SK-N-SH (cell line): ENCODE measurements at regions not wholly inside any gene's neighbourhood (a gene's known extent, or its start where the extent isn't known, plus 50 kb on each side); places are given as distances from the start of the nearest gene placed in this dataset.

ENCODE experiments used
- CTCF ChIA-PET: fragments of 300-600, 350-600 bp; formaldehyde crosslinking; extraction: SDS; loops from one replicate; lab custom pipeline; 2021; lab: Yijun Ruan, JAX
- POLR2A ChIA-PET: fragments of 350-600 bp; sonication (Branson Sonifier 250); formaldehyde crosslinking; extraction: SDS; loops from one replicate; lab custom pipeline; 2020; ENCODE audit warnings: antibody characterized with exemption, inconsistent platforms; lab: Yijun Ruan, JAX
- DNase-seq: peaks from one replicate; pipeline ENCODE4 v3.0.0; 2012
- H2AFZ ChIP-seq: fragments of 200-600 bp; sonication (generic); 2 replicates; pipeline ENCODE4 v1.8.1; 2016; ENCODE audit warnings: antibody characterized with exemption, mild to moderate bottlenecking, low read depth
- H3F3A ChIP-seq: fragments of 200-600 bp; sonication (generic); replicated peaks from 2 replicates; pipeline ENCODE3; 2016; ENCODE audit warnings: antibody characterized with exemption, mild to moderate bottlenecking; ENCODE audit not compliant: insufficient read depth
- H3K27ac ChIP-seq, 2 experiments: fragments of 200-500 bp in 1 of 2; fragments of 200-600 bp in 1 of 2; sonication (Bioruptor generic) in 1 of 2; sonication (generic), shearing (Covaris generic) in 1 of 2; 2 replicates each; pipeline versions ENCODE4 v1.5.1 to v1.6.1; 2014 to 2016; ENCODE audit warnings: low read depth in 2 of 2, inconsistent platforms in 1 of 2, low read length in 1 of 2, mild to moderate bottlenecking in 1 of 2, mixed read lengths in 1 of 2
- H3K27me3 ChIP-seq: fragments of 200-600 bp; sonication (generic), shearing (Covaris generic); 2 replicates; pipeline ENCODE4 v1.6.1; 2016; ENCODE audit warnings: mixed run types; ENCODE audit not compliant: insufficient read depth
- H3K36me3 ChIP-seq, 2 experiments: fragments of 200-500 bp in 1 of 2; fragments of 200-600 bp in 1 of 2; sonication (Bioruptor generic) in 1 of 2; sonication (generic) in 1 of 2; replicated peaks in 1 of 2; 2 replicates each; pipeline versions ENCODE3 to v1.5.1; 2014 to 2016; ENCODE audit warnings: low read length in 1 of 2, mild to moderate bottlenecking in 1 of 2; ENCODE audit not compliant: insufficient read depth in 2 of 2, control insufficient read depth in 1 of 2
- H3K4me1 ChIP-seq, 2 experiments: fragments of 200-500 bp in 1 of 2; fragments of 200-600 bp in 1 of 2; sonication (Bioruptor generic) in 1 of 2; sonication (generic), shearing (Covaris generic) in 1 of 2; 2 replicates each; pipeline versions ENCODE4 v1.5.1 to v1.6.1; 2014 to 2016; ENCODE audit warnings: low read depth in 1 of 2, low read length in 1 of 2, mixed run types in 1 of 2; ENCODE audit not compliant: insufficient read depth in 2 of 2, control insufficient read depth in 1 of 2
- H3K4me2 ChIP-seq: fragments of 200-600 bp; sonication (generic), shearing (Covaris generic); 2 replicates; pipeline ENCODE4 v1.6.1; 2017; ENCODE audit warnings: mixed run types
- H3K4me3 ChIP-seq, 2 experiments: fragments of 200-500 bp in 1 of 2; fragments of 200-600 bp in 1 of 2; sonication (Bioruptor generic) in 1 of 2; sonication (generic), shearing (Covaris generic) in 1 of 2; 2 replicates each; pipeline versions ENCODE4 v1.5.1 to v1.8.1; 2014 to 2016; ENCODE audit warnings: low read depth in 2 of 2, inconsistent platforms in 1 of 2, low read length in 1 of 2, mild to moderate bottlenecking in 1 of 2, mixed read lengths in 1 of 2, moderate library complexity in 1 of 2
- H3K79me2 ChIP-seq: fragments of 200-600 bp; sonication (generic); 2 replicates; pipeline ENCODE4 v1.8.1; 2017; ENCODE audit warnings: mild to moderate bottlenecking; ENCODE audit not compliant: insufficient read depth
- H3K9ac ChIP-seq: fragments of 200-600 bp; sonication (generic); 2 replicates; pipeline ENCODE4 v1.6.1; 2017; ENCODE audit warnings: mixed run types
- H3K9me2 ChIP-seq: fragments of 200-600 bp; sonication (generic); 2 replicates; pipeline ENCODE4 v1.6.1; 2017; ENCODE audit warnings: mixed run types
- H3K9me3 ChIP-seq: fragments of 200-600 bp; sonication (generic); 2 replicates; pipeline ENCODE4 v1.6.1; 2017; ENCODE audit warnings: mixed run types, mild to moderate bottlenecking, moderate library complexity
- H4K20me1 ChIP-seq: fragments of 200-600 bp; sonication (generic); 2 replicates; pipeline ENCODE4 v1.6.1; 2017; ENCODE audit warnings: mild to moderate bottlenecking, mixed run types; ENCODE audit not compliant: insufficient read depth
- CHD2 ChIP-seq: fragments of 150-350 bp; IDR thresholded peaks from 2 replicates; pipeline ENCODE4 v1.6.1; 2018; ENCODE audit warnings: low read length; ENCODE audit not compliant: partially characterized antibody
- CTCF ChIP-seq: fragments of 200-600 bp; sonication (generic); IDR thresholded peaks from 2 replicates; pipeline ENCODE4 v1.6.1; 2017; ENCODE audit warnings: antibody characterized with exemption, mild to moderate bottlenecking, moderate library complexity
- FOSL2 ChIP-seq: IDR thresholded peaks from 2 replicates; pipeline ENCODE4 v1.4.0; 2012; ENCODE audit warnings: low read depth, mild to moderate bottlenecking, moderate library complexity, borderline replicate concordance
- FOXJ3 ChIP-seq: sonication (generic); formaldehyde crosslinking; IDR thresholded peaks from 2 replicates; pipeline ENCODE4 v1.5.1; 2020; ENCODE audit warnings: mild to moderate bottlenecking, missing genetic modification reagents
- FOXM1 ChIP-seq: IDR thresholded peaks from 2 replicates; pipeline ENCODE4 v1.4.0; 2012; ENCODE audit warnings: low read depth, mild to moderate bottlenecking
- GABPA ChIP-seq: IDR thresholded peaks from 2 replicates; pipeline ENCODE4 v1.4.0; 2012; ENCODE audit warnings: low read depth, mild to moderate bottlenecking
- MEF2A ChIP-seq: IDR thresholded peaks from 2 replicates; pipeline ENCODE4 v1.4.0; 2012; ENCODE audit warnings: low read depth, borderline replicate concordance
- NFIC ChIP-seq: IDR thresholded peaks from 2 replicates; pipeline ENCODE4 v1.4.0; 2012; ENCODE audit warnings: borderline replicate concordance
- NRF1 ChIP-seq: IDR thresholded peaks from 2 replicates; pipeline ENCODE4 v1.6.1; 2012; ENCODE audit warnings: low read depth, mild to moderate bottlenecking, low read length
- RFX5 ChIP-seq: IDR thresholded peaks from 2 replicates; pipeline ENCODE4 v1.6.1; 2012; ENCODE audit warnings: mild to moderate bottlenecking, improper control_type of control experiment, low read length
- RXRA ChIP-seq: IDR thresholded peaks from 2 replicates; pipeline ENCODE4 v1.4.0; 2012; ENCODE audit warnings: low read depth, mild to moderate bottlenecking, borderline replicate concordance
- SIN3A ChIP-seq: IDR thresholded peaks from 2 replicates; pipeline ENCODE4 v1.6.1; 2012; ENCODE audit warnings: low read depth, mild to moderate bottlenecking, low read length, moderate library complexity, borderline replicate concordance
- SMC3 ChIP-seq: IDR thresholded peaks from 2 replicates; pipeline ENCODE4 v1.6.1; 2012; ENCODE audit warnings: low read depth, low read length, improper control_type of control experiment
- TEAD4 ChIP-seq: IDR thresholded peaks from 2 replicates; pipeline ENCODE4 v1.4.0; 2012; ENCODE audit warnings: mild to moderate bottlenecking, borderline replicate concordance; ENCODE audit not compliant: insufficient read depth
- USF1 ChIP-seq: IDR thresholded peaks from 2 replicates; pipeline ENCODE4 v1.4.0; 2012; ENCODE audit warnings: low read depth, borderline replicate concordance
- USF2 ChIP-seq: fragments of 150-350 bp; IDR thresholded peaks from 2 replicates; pipeline ENCODE4 v1.6.1; 2017; ENCODE audit warnings: antibody characterized with exemption, low read length, low read depth, borderline replicate concordance
- WGBS: methylation state at CpG from one replicate; pipeline ENCODE4 v1.1.6; 2017; ENCODE audit warnings: low lambda C conversion rate; 5-methylcytosine and 5-hydroxymethylcytosine counted together
- TF ChIP-seq, protein P1 (sequence below): IDR thresholded peaks from 2 replicates; pipeline ENCODE4 v1.4.0; 2012; ENCODE audit warnings: low read depth
- TF ChIP-seq, protein P2 (sequence below): IDR thresholded peaks from 2 replicates; pipeline ENCODE4 v1.6.1; 2012; ENCODE audit warnings: mild to moderate bottlenecking, low read depth, low read length, moderate library complexity

GRCh38 chr20:39830903-39831302, 858.1 kb downstream of the MAFB start:
- Histone ChIP-seq H3K4me1 (no peaks in the 10 kb centered on the region; a peak in 1 of 4 replicates), H3K27me3 (no peaks in the 10 kb centered on the region; the same call in 1 of the 2 replicates), H3K9me2 (no peaks in the 10 kb centered on the region), H3K4me2 (no peak overlapping the region), H3K27ac (no peak overlapping the region), H3K9me3 (no peaks in the 10 kb centered on the region), H3K36me3 (no peaks in the 10 kb centered on the region), H3K9ac (no peak overlapping the region), H3K4me3 (no peak overlapping the region), H2AFZ (no peak overlapping the region), H3F3A (no peaks in the 10 kb centered on the region), H4K20me1 (no peaks in the 10 kb centered on the region), H3K79me2 (no peaks in the 10 kb centered on the region)
- 72% methylated on average over 2 of the region's 2 CpGs for WGBS
- CTCF ChIA-PET: interaction anchor here (1.0 to 1.6 kb wide), 3 partner anchors 18 to 562 kb away, joined by 3 to 5 read pairs (median 3); no protein-coding TSS in a partner anchor
- DNase-seq: no peak
- no peak for TF ChIP-seq FOXJ3 (CRISPR knock-in tag)
- TF ChIP-seq, protein P1, sequence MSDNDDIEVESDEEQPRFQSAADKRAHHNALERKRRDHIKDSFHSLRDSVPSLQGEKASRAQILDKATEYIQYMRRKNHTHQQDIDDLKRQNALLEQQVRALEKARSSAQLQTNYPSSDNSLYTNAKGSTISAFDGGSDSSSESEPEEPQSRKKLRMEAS: no peak
- no peak for TF ChIP-seq RXRA
- TF ChIP-seq NRF1: no peak
- no peak for TF ChIP-seq CTCF
- TF ChIP-seq CHD2: no peak
- TF ChIP-seq NFIC: no peak
- TF ChIP-seq RFX5: no peak
- TF ChIP-seq SMC3: no peak
- no peak for TF ChIP-seq FOXM1
- no peak for TF ChIP-seq USF2
- TF ChIP-seq SIN3A: no peak
- TF ChIP-seq, protein P2, sequence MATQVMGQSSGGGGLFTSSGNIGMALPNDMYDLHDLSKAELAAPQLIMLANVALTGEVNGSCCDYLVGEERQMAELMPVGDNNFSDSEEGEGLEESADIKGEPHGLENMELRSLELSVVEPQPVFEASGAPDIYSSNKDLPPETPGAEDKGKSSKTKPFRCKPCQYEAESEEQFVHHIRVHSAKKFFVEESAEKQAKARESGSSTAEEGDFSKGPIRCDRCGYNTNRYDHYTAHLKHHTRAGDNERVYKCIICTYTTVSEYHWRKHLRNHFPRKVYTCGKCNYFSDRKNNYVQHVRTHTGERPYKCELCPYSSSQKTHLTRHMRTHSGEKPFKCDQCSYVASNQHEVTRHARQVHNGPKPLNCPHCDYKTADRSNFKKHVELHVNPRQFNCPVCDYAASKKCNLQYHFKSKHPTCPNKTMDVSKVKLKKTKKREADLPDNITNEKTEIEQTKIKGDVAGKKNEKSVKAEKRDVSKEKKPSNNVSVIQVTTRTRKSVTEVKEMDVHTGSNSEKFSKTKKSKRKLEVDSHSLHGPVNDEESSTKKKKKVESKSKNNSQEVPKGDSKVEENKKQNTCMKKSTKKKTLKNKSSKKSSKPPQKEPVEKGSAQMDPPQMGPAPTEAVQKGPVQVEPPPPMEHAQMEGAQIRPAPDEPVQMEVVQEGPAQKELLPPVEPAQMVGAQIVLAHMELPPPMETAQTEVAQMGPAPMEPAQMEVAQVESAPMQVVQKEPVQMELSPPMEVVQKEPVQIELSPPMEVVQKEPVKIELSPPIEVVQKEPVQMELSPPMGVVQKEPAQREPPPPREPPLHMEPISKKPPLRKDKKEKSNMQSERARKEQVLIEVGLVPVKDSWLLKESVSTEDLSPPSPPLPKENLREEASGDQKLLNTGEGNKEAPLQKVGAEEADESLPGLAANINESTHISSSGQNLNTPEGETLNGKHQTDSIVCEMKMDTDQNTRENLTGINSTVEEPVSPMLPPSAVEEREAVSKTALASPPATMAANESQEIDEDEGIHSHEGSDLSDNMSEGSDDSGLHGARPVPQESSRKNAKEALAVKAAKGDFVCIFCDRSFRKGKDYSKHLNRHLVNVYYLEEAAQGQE: no peak
- TF ChIP-seq USF1: no peak
- no peak for TF ChIP-seq TEAD4
- TF ChIP-seq FOSL2: no peak
- TF ChIP-seq MEF2A: no peak
- no peak for TF ChIP-seq GABPA
- POLR2A ChIA-PET: no interaction called here
